Peyer's patch (tissue), 4 donors: ENCODE measurements at regions not wholly inside any gene's neighbourhood (a gene's known extent, or its start where the extent isn't known, plus 50 kb on each side); places are given as distances from the start of the nearest gene placed in this dataset.

Experiments used
- POLR2A ChIP-seq, 2 donors: fragments of 450-650 bp; IDR thresholded peaks; one replicate each; pipeline ENCODE4 v1.5.1; 2017; ENCODE audit warnings: antibody characterized with exemption in 2 of 2, mild to moderate bottlenecking in 2 of 2, moderate library complexity in 2 of 2
- TF ChIP-seq, protein P1 (sequence below), 6 experiments: fragments of 450-650 bp in 4 of 6; fragments of 200-600 bp in 2 of 6; sonication (generic) in 1 of 6; IDR thresholded peaks; one replicate each; pipeline ENCODE4 v1.5.1; 2017 to 2019; ENCODE audit warnings: antibody characterized with exemption in 6 of 6, mild to moderate bottlenecking in 3 of 6, moderate library complexity in 1 of 6

GRCh38 chr6:11875325-11876109 is 96.9 kb upstream of the ADTRP start:
- TF ChIP-seq, protein P1, sequence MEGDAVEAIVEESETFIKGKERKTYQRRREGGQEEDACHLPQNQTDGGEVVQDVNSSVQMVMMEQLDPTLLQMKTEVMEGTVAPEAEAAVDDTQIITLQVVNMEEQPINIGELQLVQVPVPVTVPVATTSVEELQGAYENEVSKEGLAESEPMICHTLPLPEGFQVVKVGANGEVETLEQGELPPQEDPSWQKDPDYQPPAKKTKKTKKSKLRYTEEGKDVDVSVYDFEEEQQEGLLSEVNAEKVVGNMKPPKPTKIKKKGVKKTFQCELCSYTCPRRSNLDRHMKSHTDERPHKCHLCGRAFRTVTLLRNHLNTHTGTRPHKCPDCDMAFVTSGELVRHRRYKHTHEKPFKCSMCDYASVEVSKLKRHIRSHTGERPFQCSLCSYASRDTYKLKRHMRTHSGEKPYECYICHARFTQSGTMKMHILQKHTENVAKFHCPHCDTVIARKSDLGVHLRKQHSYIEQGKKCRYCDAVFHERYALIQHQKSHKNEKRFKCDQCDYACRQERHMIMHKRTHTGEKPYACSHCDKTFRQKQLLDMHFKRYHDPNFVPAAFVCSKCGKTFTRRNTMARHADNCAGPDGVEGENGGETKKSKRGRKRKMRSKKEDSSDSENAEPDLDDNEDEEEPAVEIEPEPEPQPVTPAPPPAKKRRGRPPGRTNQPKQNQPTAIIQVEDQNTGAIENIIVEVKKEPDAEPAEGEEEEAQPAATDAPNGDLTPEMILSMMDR (IDR thresholded peaks at IDR 0.05): no peak
- TF ChIP-seq POLR2A (IDR thresholded peaks at IDR 0.05): no peak
